Neuronal stem cell (in vitro differentiated cells): ENCODE measurements at regions not wholly inside any gene's neighbourhood (a gene's known extent, or its start where the extent isn't known, plus 50 kb on each side); places are given as distances from the start of the nearest gene placed in this dataset.
A peak's percentile ranks its signal among the peaks of the same experiment; 100 is the strongest.

Source experiments
- DNase-seq: peaks from one replicate; pipeline ENCODE4 v3.0.0-alpha.2; 2013; ENCODE audit warnings: low spot score
- H2AFZ ChIP-seq: one replicate; pipeline ENCODE4 v1.6.1; 2013; ENCODE audit warnings: mild to moderate bottlenecking, low read length, inconsistent platforms
- H2AK5ac ChIP-seq: 2 replicates; pipeline ENCODE4 v1.6.1; 2013; ENCODE audit warnings: low read depth, mild to moderate bottlenecking, inconsistent platforms, low read length, moderate library complexity, mixed read lengths
- H2BK120ac ChIP-seq: 2 replicates; pipeline ENCODE4 v1.6.1; 2013; ENCODE audit warnings: low read depth, mild to moderate bottlenecking, inconsistent platforms, low read length, moderate library complexity, mixed read lengths
- H2BK12ac ChIP-seq: one replicate; pipeline ENCODE4 v1.6.1; 2013; ENCODE audit warnings: low read length, inconsistent platforms
- H2BK15ac ChIP-seq: 2 replicates; pipeline ENCODE4 v1.6.1; 2013; ENCODE audit warnings: mild to moderate bottlenecking, low read length, inconsistent platforms, mixed read lengths
- H2BK5ac ChIP-seq: one replicate; pipeline ENCODE4 v1.6.1; 2013; ENCODE audit warnings: inconsistent platforms, mild to moderate bottlenecking, low read length, moderate library complexity
- H3K14ac ChIP-seq: one replicate; pipeline ENCODE4 v1.6.1; 2013; ENCODE audit warnings: low read length, inconsistent platforms
- H3K18ac ChIP-seq: 2 replicates; pipeline ENCODE4 v1.6.1; 2013; ENCODE audit warnings: low read length, inconsistent platforms
- H3K23ac ChIP-seq: 2 replicates; pipeline ENCODE4 v1.6.1; 2013; ENCODE audit warnings: low read depth, mild to moderate bottlenecking, mixed read lengths, low read length, inconsistent platforms; ENCODE audit not compliant: poor library complexity
- H3K27ac ChIP-seq: replicated peaks from 3 replicates; pipeline ENCODE4 v1.5.1; 2013; ENCODE audit warnings: low read length, inconsistent platforms
- H3K27me3 ChIP-seq, 3 experiments: 2 replicates each; pipeline ENCODE4 v1.6.1; 2013; ENCODE audit warnings: low read length in 3 of 3, mild to moderate bottlenecking in 2 of 3, inconsistent platforms in 1 of 3, low read depth in 1 of 3, mixed read lengths in 1 of 3, moderate library complexity in 1 of 3; ENCODE audit not compliant: control insufficient read depth in 3 of 3, insufficient read depth in 3 of 3
- H3K36me3 ChIP-seq, 2 donors: replicated peaks in 1 of 2; 2 replicates each; pipeline ENCODE4 v1.6.1; 2013; ENCODE audit warnings: low read length in 2 of 2; ENCODE audit not compliant: control insufficient read depth in 2 of 2, insufficient read depth in 2 of 2
- H3K4ac ChIP-seq: 2 replicates; pipeline ENCODE4 v1.6.1; 2013; ENCODE audit warnings: inconsistent platforms, mild to moderate bottlenecking, low read length, moderate library complexity
- H3K4me1 ChIP-seq, 2 donors: 1 replicate in 1 of 2; 2 replicates in 1 of 2; pipeline ENCODE4 v1.6.1; 2013; ENCODE audit warnings: low read length in 2 of 2, low read depth in 1 of 2; ENCODE audit not compliant: control insufficient read depth in 2 of 2, insufficient read depth in 1 of 2
- H3K4me2 ChIP-seq: one replicate; pipeline ENCODE4 v1.6.1; 2013; ENCODE audit warnings: mild to moderate bottlenecking, low read length, inconsistent platforms; ENCODE audit not compliant: insufficient read depth, poor library complexity, severe bottlenecking
- H3K4me3 ChIP-seq, 2 donors: 2 replicates each; pipeline ENCODE4 v1.5.1; 2013; ENCODE audit warnings: low read length in 2 of 2, mild to moderate bottlenecking in 2 of 2, inconsistent platforms in 1 of 2, moderate library complexity in 1 of 2
- H3K79me1 ChIP-seq: one replicate; pipeline ENCODE4 v1.6.1; 2013; ENCODE audit warnings: low read depth, mild to moderate bottlenecking, inconsistent platforms, low read length, moderate library complexity
- H3K9ac ChIP-seq: one replicate; pipeline ENCODE4 v1.6.1; 2013; ENCODE audit warnings: mild to moderate bottlenecking, low read depth, low read length, inconsistent platforms; ENCODE audit not compliant: poor library complexity
- H3K9me3 ChIP-seq, 2 donors: replicated peaks in 1 of 2; 2 replicates each; pipeline versions ENCODE3 to v1.6.1; 2013; ENCODE audit warnings: low read length in 2 of 2, mild to moderate bottlenecking in 2 of 2, inconsistent platforms in 1 of 2, low read depth in 1 of 2, mixed read lengths in 1 of 2, moderate library complexity in 1 of 2; ENCODE audit not compliant: control insufficient read depth in 2 of 2, insufficient read depth in 1 of 2
- H4K8ac ChIP-seq: one replicate; pipeline ENCODE4 v1.6.1; 2013; ENCODE audit warnings: low read depth, mild to moderate bottlenecking, inconsistent platforms, low read length, moderate library complexity
- H4K91ac ChIP-seq: one replicate; pipeline ENCODE4 v1.6.1; 2013; ENCODE audit warnings: low read length, low read depth, mild to moderate bottlenecking, inconsistent platforms; ENCODE audit not compliant: poor library complexity
- whole genome bisulfite sequencing, 2 donors: extraction: QIAGEN DNeasy Blood & Tissue Kit; methylation state at CpG; one replicate each; pipeline ENCODE4 v1.1.7; 2013; ENCODE audit warnings: missing lambda C conversion rate in 2 of 2, mixed read lengths in 1 of 2; ENCODE audit not compliant: insufficient read length in 2 of 2, insufficient replicate concordance in 1 of 2; ENCODE audit errors: extremely low coverage in 2 of 2; 5-methylcytosine and 5-hydroxymethylcytosine counted together

DNA sequence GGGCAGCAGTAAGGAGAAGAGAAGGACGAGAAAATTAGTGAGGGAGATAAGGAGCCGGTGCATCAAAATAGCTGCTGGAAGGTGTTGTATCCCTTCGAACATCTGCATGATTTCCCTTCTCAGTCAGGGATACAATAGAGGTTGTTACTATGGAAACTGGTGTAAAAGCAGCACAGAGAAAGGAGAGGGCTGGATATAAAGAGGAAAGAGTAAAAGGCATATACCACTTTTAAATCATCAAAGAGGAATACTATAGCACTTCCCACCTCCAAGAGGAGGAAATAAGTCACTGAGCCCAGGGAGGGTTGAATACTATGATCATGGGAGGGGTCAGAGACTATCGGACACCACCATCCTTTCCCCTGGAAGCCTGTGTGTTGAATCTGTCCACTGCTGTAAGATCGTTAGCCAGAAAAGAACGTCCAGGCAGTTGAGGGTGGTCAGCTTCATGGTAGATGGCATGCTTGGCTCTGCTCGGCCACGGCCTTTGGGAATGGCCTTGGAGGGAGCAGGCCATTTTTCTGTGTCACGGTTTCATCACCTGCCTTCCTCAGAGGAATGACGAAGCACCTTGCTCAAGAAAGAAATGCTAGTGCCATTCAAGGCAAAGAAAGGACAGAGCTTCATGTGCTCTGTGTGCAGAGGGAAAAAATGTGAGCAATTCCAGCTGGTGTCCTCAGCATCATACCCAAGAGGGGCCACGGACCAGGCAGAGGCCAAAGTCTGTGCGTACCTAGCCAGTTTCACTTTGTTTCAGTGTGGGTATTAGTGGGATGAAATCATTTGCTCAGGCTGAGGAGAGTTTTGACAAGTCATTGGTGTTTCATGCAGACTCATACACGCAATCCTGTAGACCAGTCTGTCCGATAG lies 64.2 kb downstream of the IRF2BP2 start:
- no peak overlapping the region for H2BK5ac ChIP-seq
- no peak overlapping the region for H3K4ac ChIP-seq
- H3K9me3 ChIP-seq, result no peaks in the 10 kb centered on the region
- no peak overlapping the region for H3K14ac ChIP-seq
- no peaks in the 10 kb centered on the region for H3K79me1 ChIP-seq
- no peak overlapping the region for H3K4me3 ChIP-seq
- H2BK15ac ChIP-seq, result no peak overlapping the region
- DNase-seq, result no peak
- peak overlapping the region; percentile 11 for H3K27ac ChIP-seq
- no CpG with 5 or more reads among the region's 14 CpGs for WGBS, 2 donors
- no peak overlapping the region for H2BK12ac ChIP-seq
- H4K8ac ChIP-seq, result no peak overlapping the region
- H3K4me1 ChIP-seq, result peaks cover 21 to 35% of the 10 kb centered on the region in 2 donors
- H3K23ac ChIP-seq, result no peak overlapping the region
- H3K18ac ChIP-seq, result peak overlapping the region; percentile 46
- peak overlapping the region; percentile 53 for H2AFZ ChIP-seq
- H4K91ac ChIP-seq, result no peak overlapping the region
- H2AK5ac ChIP-seq, result no peak overlapping the region
- no peak overlapping the region for H2BK120ac ChIP-seq
- no peaks in the 10 kb centered on the region for H3K36me3 ChIP-seq
- H3K27me3 ChIP-seq, result peaks cover 0 to 2% (median 0%) of the 10 kb centered on the region in 3 experiments
- no peak overlapping the region for H3K4me2 ChIP-seq
- H3K9ac ChIP-seq, result no peak overlapping the region

DNA sequence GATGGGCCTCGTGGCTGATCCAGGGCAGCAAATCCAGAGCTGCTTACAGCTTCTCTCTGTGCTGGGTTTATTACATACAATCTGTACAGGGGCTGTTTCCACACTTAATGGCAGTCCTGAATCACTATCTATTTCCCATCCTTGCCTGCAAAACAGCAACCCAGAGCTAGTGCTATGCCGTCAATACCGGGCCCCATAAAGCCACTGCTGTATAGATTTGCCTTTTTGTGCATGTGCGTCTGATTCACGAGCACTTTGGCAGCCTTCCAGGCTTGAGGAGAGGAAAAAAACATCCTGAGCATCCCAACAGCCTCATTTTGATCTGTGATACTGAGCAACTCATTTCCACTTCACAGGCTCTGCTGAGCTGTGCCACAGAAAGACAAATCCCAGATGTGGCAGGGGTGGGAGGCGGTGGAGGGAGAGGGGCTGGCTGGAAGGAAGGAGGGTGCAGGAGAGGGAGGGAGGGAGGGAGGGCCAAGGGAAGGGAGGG lies 65.2 kb upstream of the TARBP1 start:
- Histone ChIP-seq H3K4ac (no peak overlapping the region), H2BK12ac (no peak overlapping the region), H3K23ac (no peak overlapping the region), H3K79me1 (no peaks in the 10 kb centered on the region), H3K9me3 (no peaks in the 10 kb centered on the region), H4K91ac (no peak overlapping the region), H3K9ac (no peak overlapping the region), H4K8ac (no peak overlapping the region), H3K36me3 (no peaks in the 10 kb centered on the region), H3K14ac (no peak overlapping the region), H3K4me1 (peaks cover 15 to 33% of the 10 kb centered on the region in 2 donors), H3K27ac (no peak overlapping the region), H3K4me2 (no peak overlapping the region), H2BK120ac (no peak overlapping the region), H2AK5ac (peak overlapping the region; percentile 18), H2BK15ac (no peak overlapping the region), H3K4me3 (no peak overlapping the region), H3K27me3 (no peaks in the 10 kb centered on the region), H3K18ac (no peak overlapping the region), H2BK5ac (no peak overlapping the region), H2AFZ (peak overlapping the region; percentile 20)
- no CpG with 5 or more reads among the region's 6 CpGs for WGBS, 2 donors
- no peak for DNase-seq

DNA sequence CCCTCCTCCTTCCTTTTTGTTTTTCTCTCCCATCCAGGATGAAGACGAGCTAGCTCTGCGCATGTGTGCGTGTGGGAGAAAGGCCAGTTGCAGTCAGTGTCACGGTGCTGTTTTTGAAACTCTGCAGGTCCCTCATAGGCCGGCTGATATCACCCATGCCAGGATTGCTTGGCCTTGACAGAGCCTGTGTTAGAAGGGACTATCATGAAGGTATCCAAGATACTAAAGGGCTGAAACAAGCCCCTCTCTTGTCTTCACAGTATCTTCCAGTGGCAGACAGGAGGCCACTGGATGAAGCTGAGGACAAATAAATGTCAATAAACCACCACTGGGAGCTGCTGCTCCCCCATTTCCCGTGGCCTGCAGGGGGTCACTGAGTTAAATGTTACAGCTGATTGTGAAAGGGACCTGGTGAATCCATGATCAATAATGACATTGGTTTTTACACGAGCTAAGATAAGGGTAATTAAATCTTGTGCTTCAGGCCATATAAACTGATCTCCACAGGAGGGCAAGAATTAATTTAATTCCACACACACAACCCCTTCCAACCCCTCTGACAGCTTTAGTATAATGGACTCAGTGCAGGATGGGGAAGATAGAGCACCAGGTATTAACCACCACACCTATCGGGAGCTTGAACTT lies 64.6 kb upstream of the TARBP1 start:
- H2BK5ac ChIP-seq, result no peak overlapping the region
- no peak overlapping the region for H4K8ac ChIP-seq
- DNase-seq, result no peak
- H3K4me1 ChIP-seq, result peaks cover 15 to 38% of the 10 kb centered on the region in 2 donors
- H3K4ac ChIP-seq, result no peak overlapping the region
- H2BK12ac ChIP-seq, result no peak overlapping the region
- no peak overlapping the region for H3K18ac ChIP-seq
- no CpG with 5 or more reads among the region's 8 CpGs for WGBS, 2 donors
- peak overlapping the region; percentile 18 for H2AK5ac ChIP-seq
- no peak overlapping the region for H3K9ac ChIP-seq
- H3K79me1 ChIP-seq, result no peaks in the 10 kb centered on the region
- peak overlapping the region; percentile 39 for H2AFZ ChIP-seq
- H3K9me3 ChIP-seq, result no peaks in the 10 kb centered on the region
- H3K27ac ChIP-seq, result no peak overlapping the region
- no peak overlapping the region for H2BK120ac ChIP-seq
- H3K27me3 ChIP-seq, result no peaks in the 10 kb centered on the region
- H3K23ac ChIP-seq, result no peak overlapping the region
- H4K91ac ChIP-seq, result no peak overlapping the region
- no peak overlapping the region for H3K4me2 ChIP-seq
- no peak overlapping the region for H2BK15ac ChIP-seq
- no peaks in the 10 kb centered on the region for H3K36me3 ChIP-seq
- no peak overlapping the region for H3K14ac ChIP-seq
- H3K4me3 ChIP-seq, result no peak overlapping the region

DNA sequence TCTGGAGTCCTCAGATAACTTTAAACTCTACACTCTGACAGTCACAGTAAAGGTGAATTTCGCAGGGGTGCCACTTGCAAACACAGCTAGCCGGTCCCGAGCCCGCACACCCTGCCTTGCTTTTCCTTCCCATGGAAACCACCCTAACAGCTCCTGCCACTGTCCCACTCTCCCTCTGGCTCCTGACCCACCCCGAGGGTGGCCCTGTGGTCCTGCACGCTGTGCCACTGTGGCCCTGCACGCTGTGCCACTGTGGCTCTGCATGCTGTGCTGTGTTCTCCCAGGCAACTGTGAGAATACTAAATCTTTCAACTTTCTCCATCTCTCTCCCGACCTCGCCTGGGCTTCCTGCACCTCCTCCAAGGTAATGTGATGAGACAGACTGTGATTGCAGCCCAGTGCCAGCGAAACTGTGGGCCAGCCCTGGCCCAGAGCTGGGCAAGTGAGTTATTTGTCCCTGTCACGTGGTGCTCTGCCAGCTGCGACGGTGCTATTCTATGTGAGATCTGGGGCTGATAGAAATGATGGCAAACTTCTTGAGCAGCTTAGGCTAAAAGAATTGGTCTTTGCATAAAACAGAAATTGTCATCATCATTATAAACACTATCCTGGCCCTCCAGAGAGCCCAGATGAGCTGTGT lies 63.4 kb upstream of the TARBP1 start:
- no peak overlapping the region for H3K4me3 ChIP-seq
- no peak overlapping the region for H3K23ac ChIP-seq
- no peak overlapping the region for H3K14ac ChIP-seq
- no peak overlapping the region for H3K9ac ChIP-seq
- H2AK5ac ChIP-seq, result no peak overlapping the region
- WGBS, 2 donors, result no CpG with 5 or more reads among the region's 13 CpGs
- H2BK5ac ChIP-seq, result no peak overlapping the region
- H3K36me3 ChIP-seq, result no peaks in the 10 kb centered on the region
- H3K18ac ChIP-seq, result peak overlapping the region; percentile 32
- no peak overlapping the region for H3K4me2 ChIP-seq
- H3K4ac ChIP-seq, result no peak overlapping the region
- peak overlapping the region; percentile 49 for H4K8ac ChIP-seq
- no peak overlapping the region for H4K91ac ChIP-seq
- no peaks in the 10 kb centered on the region for H3K79me1 ChIP-seq
- H2AFZ ChIP-seq, result no peak overlapping the region
- H2BK12ac ChIP-seq, result peak overlapping the region; percentile 77
- H3K27ac ChIP-seq, result no peak overlapping the region
- H3K4me1 ChIP-seq, result peaks cover 15 to 45% of the 10 kb centered on the region in 2 donors
- H2BK120ac ChIP-seq, result no peak overlapping the region
- no peak overlapping the region for H2BK15ac ChIP-seq
- no peaks in the 10 kb centered on the region for H3K27me3 ChIP-seq
- no peaks in the 10 kb centered on the region for H3K9me3 ChIP-seq
- no peak for DNase-seq
